Psoas muscle (tissue), 7 donors: ENCODE measurements at regions not wholly inside any gene's neighbourhood (a gene's known extent, or its start where the extent isn't known, plus 50 kb on each side); places are given as distances from the start of the nearest gene placed in this dataset.

Experiments
- ATAC-seq, 4 donors: fragments of 200-7000 bp; cut with Tn5 transposase; one replicate each; pipeline ENCODE4 v1.9.1; 2020; ENCODE audit warnings: moderate library complexity in 3 of 4, mild to moderate bottlenecking in 2 of 4
- DNase-seq, 2 donors: peaks; one replicate each; pipeline ENCODE4 v3.0.0-alpha.2; 2020
- H3K27ac ChIP-seq: fragments of 200-600 bp; one replicate; pipeline ENCODE4 v1.8.0; 2022
- H3K27me3 ChIP-seq, 3 donors: fragments of 200-600 bp in 1 of 3; one replicate each; pipeline versions ENCODE4 v1.6.1 to v1.8.0; 2013 to 2022; ENCODE audit warnings: low read length in 2 of 3, mild to moderate bottlenecking in 2 of 3, moderate library complexity in 1 of 3; ENCODE audit not compliant: insufficient read depth in 3 of 3
- H3K36me3 ChIP-seq, 2 donors: fragments of 200-600 bp in 1 of 2; one replicate each; pipeline versions ENCODE4 v1.6.1 to v1.8.0; 2013 to 2022; ENCODE audit warnings: low read depth in 1 of 2, mild to moderate bottlenecking in 1 of 2, moderate library complexity in 1 of 2; ENCODE audit not compliant: insufficient read depth in 1 of 2
- H3K4me1 ChIP-seq: fragments of 200-600 bp; one replicate; pipeline ENCODE4 v1.8.0; 2022
- H3K4me3 ChIP-seq: fragments of 200-600 bp; one replicate; pipeline ENCODE4 v1.8.0; 2022; ENCODE audit warnings: mild to moderate bottlenecking
- H3K9me3 ChIP-seq: fragments of 200-600 bp; one replicate; pipeline ENCODE4 v1.8.0; 2022
- CTCF ChIP-seq: fragments of 200-600 bp; IDR thresholded peaks from one replicate; pipeline ENCODE4 v1.8.0; 2022; ENCODE audit warnings: antibody characterized with exemption
- WGBS, 3 donors: extraction: QIAGEN DNeasy Blood & Tissue Kit; methylation state at CpG; one replicate each; pipeline versions ENCODE4 v1.1.6 to v1.1.7; 2013; 5-methylcytosine and 5-hydroxymethylcytosine counted together
- intact Hi-C, 2 donors: fragments of 100-400 bp; cut with DNase I; formaldehyde crosslinking; loops; one replicate each; pipeline versions ENCODE4 v1.11.0 to v1.14.2; 2022
- donor health status: healthy with polysubstance abuse.
- donor health status: DM: no; HTN: no; CAD: no; lungs with moderate emphysema.
- donor health status: Bipolar disorder and iron deficiency.
- donor health status: healthy.
- donor health status: DM: yes; HTN: yes; CAD: no.
- donor health status: DM: no; HTN: no; CAD: no.
- donor health status: DM: yes; HTN: yes; CAD: no.

GRCh38 chr6:164062872-164063271 lies 648.4 kb downstream of the QKI start:
- H3K9me3 ChIP-seq = no peaks in the 10 kb centered on the region
- H3K4me1 ChIP-seq = peaks cover 4% of the 10 kb centered on the region
- ATAC-seq (no peak), DNase-seq (no peak)
- 74 to 81% (median 78%) methylated on average over 5 of the region's 5 CpGs for WGBS, 3 donors
- no peak overlapping the region for H3K4me3 ChIP-seq
- no peaks in the 10 kb centered on the region for H3K27me3 ChIP-seq
- no peaks in the 10 kb centered on the region for H3K36me3 ChIP-seq
- TF ChIP-seq CTCF = no peak
- H3K27ac ChIP-seq = no peak overlapping the region
- intact Hi-C loops = no loop called here

GRCh38 chr6:164057876-164058275 lies 643.4 kb downstream of the QKI start:
- no peak for TF ChIP-seq CTCF
- Histone ChIP-seq H3K27me3 (no peaks in the 10 kb centered on the region), H3K4me1 (no peaks in the 10 kb centered on the region), H3K36me3 (no peaks in the 10 kb centered on the region), H3K4me3 (no peak overlapping the region), H3K9me3 (no peaks in the 10 kb centered on the region), H3K27ac (no peak overlapping the region)
- DNase-seq (no peak), ATAC-seq (no peak)
- intact Hi-C loops = no loop called here
- 87 to 90% (median 89%) methylated on average over 5 of the region's 5 CpGs for WGBS, 3 donors

GRCh38 chr6:164051427-164051826 lies 636.9 kb downstream of the QKI start:
- Histone ChIP-seq H3K9me3 (no peaks in the 10 kb centered on the region), H3K4me3 (no peak overlapping the region), H3K4me1 (no peaks in the 10 kb centered on the region), H3K27ac (no peak overlapping the region), H3K27me3 (no peaks in the 10 kb centered on the region), H3K36me3 (no peaks in the 10 kb centered on the region)
- ATAC-seq (no peak), DNase-seq (no peak)
- TF ChIP-seq CTCF = no peak
- intact Hi-C loops = no loop called here
- WGBS, 3 donors = 86 to 94% (median 91%) methylated on average over 4 of the region's 4 CpGs

DNA sequence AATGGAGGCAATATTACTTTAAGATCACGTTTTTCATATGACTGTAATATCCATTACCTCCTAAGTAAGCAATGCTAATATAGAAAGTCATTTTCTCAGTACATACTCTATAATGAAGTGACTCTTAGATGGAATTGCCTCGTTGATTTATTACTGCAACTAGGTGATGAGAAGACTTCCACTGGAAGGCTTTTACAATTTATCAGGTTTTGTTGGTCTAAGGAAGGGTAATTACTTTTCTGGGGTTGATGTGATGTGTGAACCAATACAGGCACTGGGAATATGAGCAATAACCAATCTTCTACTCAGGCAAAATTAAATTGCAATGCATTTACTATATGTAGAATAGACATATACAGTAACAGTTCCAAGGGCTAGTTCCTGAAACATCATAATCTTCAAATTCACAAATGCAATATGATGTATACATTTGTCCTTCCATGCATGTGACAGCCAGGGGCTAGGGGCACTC lies 635.0 kb downstream of the QKI start:
- Histone ChIP-seq H3K27ac (no peak overlapping the region), H3K36me3 (no peaks in the 10 kb centered on the region), H3K4me1 (no peaks in the 10 kb centered on the region), H3K4me3 (no peak overlapping the region), H3K27me3 (no peaks in the 10 kb centered on the region), H3K9me3 (no peaks in the 10 kb centered on the region)
- TF ChIP-seq CTCF = no peak
- intact Hi-C loops = loop anchor here in 1 of 2 donors (5.0 kb wide), 1 partner anchor 33 kb away; no protein-coding TSS in a partner anchor
- WGBS, 3 donors = 83 to 91% (median 87%) methylated on average over 2 of the region's 2 CpGs
- DNase-seq (no peak), ATAC-seq (no peak)

DNA sequence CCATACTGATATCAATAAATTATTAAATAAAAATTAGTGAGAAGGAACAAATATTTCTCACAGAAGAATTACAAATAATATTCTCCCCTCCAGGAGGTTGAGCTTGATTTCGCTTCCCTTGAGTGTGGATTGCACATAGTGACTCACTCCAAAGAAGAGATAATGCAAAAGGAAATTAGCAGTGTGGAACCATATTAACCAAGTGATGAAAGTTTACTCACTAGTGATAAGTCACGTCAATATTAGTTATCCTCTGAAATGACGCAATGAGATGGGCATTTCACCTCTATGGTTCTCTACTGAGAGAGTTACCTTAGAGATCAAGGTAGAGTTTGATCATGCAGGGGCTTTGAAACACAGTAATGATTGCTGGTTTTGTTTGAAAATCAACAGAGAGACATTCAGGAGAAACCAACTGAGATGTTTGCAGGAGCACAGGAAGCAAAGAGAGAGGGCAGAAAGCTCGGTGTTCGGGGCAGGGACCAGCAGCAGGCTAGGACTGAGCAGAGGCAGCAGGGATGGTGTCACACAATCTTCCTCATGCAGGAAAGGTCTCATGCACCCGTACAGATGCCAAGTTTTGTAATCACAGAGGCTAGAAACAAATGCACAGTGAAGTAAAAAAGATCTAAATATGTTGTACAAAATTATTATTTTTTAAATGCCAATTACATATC lies 634.5 kb downstream of the QKI start:
- intact Hi-C loops = loop anchor here in 1 of 2 donors (5.0 kb wide), 1 partner anchor 33 kb away; no protein-coding TSS in a partner anchor
- DNase-seq = no peak
- H3K9me3 ChIP-seq = no peaks in the 10 kb centered on the region
- H3K27ac ChIP-seq = no peak overlapping the region
- WGBS, 3 donors = 81 to 92% (median 85%) methylated on average over 6 of the region's 6 CpGs
- ATAC-seq = no peak
- H3K4me3 ChIP-seq = no peak overlapping the region
- TF ChIP-seq CTCF = no peak
- no peaks in the 10 kb centered on the region for H3K4me1 ChIP-seq
- no peaks in the 10 kb centered on the region for H3K27me3 ChIP-seq
- no peaks in the 10 kb centered on the region for H3K36me3 ChIP-seq
